Upper lobe of right lung (tissue), 1 donor: ENCODE measurements at regions not wholly inside any gene's neighbourhood (a gene's known extent, or its start where the extent isn't known, plus 50 kb on each side); places are given as distances from the start of the nearest gene placed in this dataset.

Experiments
- ATAC-seq: fragments of 200-7000 bp; cut with Tn5 transposase; one replicate; pipeline ENCODE4 v1.9.1; 2020; ENCODE audit warnings: mild to moderate bottlenecking, moderate library complexity
- DNase-seq: peaks from one replicate; pipeline ENCODE4 v3.0.0-alpha.2; 2020
- H3K27ac ChIP-seq: fragments of 200-600 bp; one replicate; pipeline ENCODE4 v1.8.0; 2022
- H3K27me3 ChIP-seq: fragments of 200-600 bp; one replicate; pipeline ENCODE4 v1.8.0; 2022; ENCODE audit warnings: mild to moderate bottlenecking
- H3K36me3 ChIP-seq: fragments of 200-600 bp; one replicate; pipeline ENCODE4 v1.8.0; 2022
- H3K4me1 ChIP-seq: fragments of 200-600 bp; one replicate; pipeline ENCODE4 v1.8.0; 2022
- H3K4me3 ChIP-seq: fragments of 200-600 bp; one replicate; pipeline ENCODE4 v1.8.0; 2022; ENCODE audit warnings: mild to moderate bottlenecking
- H3K9me3 ChIP-seq: fragments of 200-600 bp; one replicate; pipeline ENCODE4 v1.8.0; 2022
- CTCF ChIP-seq: fragments of 200-600 bp; IDR thresholded peaks from one replicate; pipeline ENCODE4 v1.8.0; 2022; ENCODE audit warnings: antibody characterized with exemption
- intact Hi-C: fragments of 100-400 bp; cut with DNase I; formaldehyde crosslinking; loops from one replicate; pipeline ENCODE4 v1.11.0; 2022
- donor health status: DM: no; HTN: yes; CAD: no; lungs with severe emphysema.

GRCh38 chr9:38233343-38233742 lies 159.2 kb upstream of the ALDH1B1 start:
- intact Hi-C loops = no loop called here
- ATAC-seq (no peak), DNase-seq (peak; percentile 16)
- no peaks in the 10 kb centered on the region for H3K36me3 ChIP-seq
- no peak for TF ChIP-seq CTCF
- no peak overlapping the region for H3K27ac ChIP-seq
- H3K4me3 ChIP-seq = no peak overlapping the region
- H3K4me1 ChIP-seq = no peaks in the 10 kb centered on the region
- H3K27me3 ChIP-seq = no peaks in the 10 kb centered on the region
- H3K9me3 ChIP-seq = no peaks in the 10 kb centered on the region

- intact Hi-C loops = no loop called here
- DNase-seq (peak; percentile 22), ATAC-seq (no peak)
- H3K4me1 ChIP-seq = no peaks in the 10 kb centered on the region
- no peak overlapping the region for H3K27ac ChIP-seq
- TF ChIP-seq CTCF = no peak
- no peaks in the 10 kb centered on the region for H3K36me3 ChIP-seq
- no peak overlapping the region for H3K4me3 ChIP-seq
- H3K9me3 ChIP-seq = no peaks in the 10 kb centered on the region
- no peaks in the 10 kb centered on the region for H3K27me3 ChIP-seq
Measured at GRCh38 chr9:38232895-38233294, 159.6 kb upstream of the ALDH1B1 start.

GRCh38 chr9:38229504-38230155 lies 160.6 kb upstream of the SHB start:
- Histone ChIP-seq H3K27ac (no peak overlapping the region), H3K4me1 (peaks cover 2% of the 10 kb centered on the region), H3K36me3 (no peaks in the 10 kb centered on the region), H3K27me3 (no peaks in the 10 kb centered on the region), H3K4me3 (no peak overlapping the region), H3K9me3 (no peaks in the 10 kb centered on the region)
- TF ChIP-seq CTCF = no peak
- intact Hi-C loops = no loop called here
- DNase-seq (no peak), ATAC-seq (no peak)

GRCh38 chr9:38229104-38229500 lies 160.1 kb upstream of the SHB start:
- intact Hi-C loops = no loop called here
- no peaks in the 10 kb centered on the region for H3K27me3 ChIP-seq
- H3K9me3 ChIP-seq = no peaks in the 10 kb centered on the region
- H3K4me3 ChIP-seq = no peak overlapping the region
- H3K36me3 ChIP-seq = no peaks in the 10 kb centered on the region
- TF ChIP-seq CTCF = no peak
- no peak overlapping the region for H3K27ac ChIP-seq
- ATAC-seq (no peak), DNase-seq (peak; percentile 6)
- H3K4me1 ChIP-seq = peaks cover 2% of the 10 kb centered on the region

GRCh38 chr9:38228331-38229103 lies 159.5 kb upstream of the SHB start:
- H3K36me3 ChIP-seq = no peaks in the 10 kb centered on the region
- no peak for TF ChIP-seq CTCF
- H3K4me3 ChIP-seq = no peak overlapping the region
- no peak for ATAC-seq
- peaks cover 2% of the 10 kb centered on the region for H3K4me1 ChIP-seq
- DNase-seq = no peak
- H3K27me3 ChIP-seq = no peaks in the 10 kb centered on the region
- no peak overlapping the region for H3K27ac ChIP-seq
- H3K9me3 ChIP-seq = no peaks in the 10 kb centered on the region
- intact Hi-C loops = no loop called here
